Hematopoietic multipotent progenitor cell treated with erythropoietin and hydrocortisone succinate and interleukin-3 and kit ligand, for 4 days (in vitro differentiated cells): ENCODE measurements at regions not wholly inside any gene's neighbourhood (a gene's known extent, or its start where the extent isn't known, plus 50 kb on each side); places are given as distances from the start of the nearest gene placed in this dataset.
"Not testable (repeated sequence)": the region's sequence is repeated elsewhere in the genome, so short reads cannot be mapped to it uniquely, and the experiment has no call there.

Source experiments
- DNase-seq: peaks from one replicate; pipeline ENCODE4 v3.0.0-alpha.2; 2015

- DNase-seq = no peak
These were observed 839.9 kb downstream of the LTN1 start for GRCh38 chr21:28152732-28153131.

GRCh38 chr21:28151758-28152157, 840.9 kb downstream of the LTN1 start:
- DNase-seq = no peak

DNA sequence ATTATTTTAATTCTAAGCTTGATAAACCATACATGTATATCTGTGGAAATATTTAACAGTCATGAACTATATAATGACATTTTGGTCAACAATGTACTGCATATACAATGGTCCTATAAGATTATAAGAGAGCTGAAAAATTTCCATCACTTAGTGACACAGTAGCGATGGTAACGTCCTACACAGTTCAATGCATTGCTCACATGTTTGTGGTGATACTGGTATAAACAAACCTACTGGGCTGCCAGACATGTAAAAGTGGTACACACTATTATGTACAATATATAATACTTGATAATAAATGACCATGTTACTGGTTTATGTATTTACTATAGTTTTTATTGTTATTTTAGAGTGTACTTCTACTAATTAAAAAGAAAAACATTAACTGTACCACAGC, 841.9 kb downstream of the LTN1 start:
- DNase-seq = no peak

GRCh38 chr21:28148400-28149064, 844.1 kb downstream of the LTN1 start:
- DNase-seq = peak; percentile 2

DNA sequence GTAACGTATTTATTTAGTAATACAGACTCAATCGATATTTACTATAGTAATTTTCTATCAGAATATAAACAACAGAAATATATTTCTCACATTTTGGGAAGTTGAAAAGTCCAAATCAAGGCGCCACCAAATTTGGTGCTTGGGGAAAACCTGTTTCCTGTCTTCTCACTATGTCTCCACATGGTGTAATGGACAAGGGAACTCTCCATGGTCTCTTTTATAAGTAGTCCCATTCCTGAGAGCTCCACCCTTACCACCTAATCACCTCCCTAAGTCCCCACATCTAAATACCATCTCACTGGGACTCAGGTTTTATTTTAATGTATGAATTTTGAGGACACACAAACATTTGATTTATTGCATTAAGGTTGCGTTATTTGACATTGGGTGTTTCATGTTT, 848.0 kb downstream of the LTN1 start:
- no peak for DNase-seq

- DNase-seq = no peak
These were observed 848.6 kb downstream of the LTN1 start for GRCh38 chr21:28144089-28144488.

- peak; percentile 64 for DNase-seq
These were observed 850.0 kb downstream of the LTN1 start for GRCh38 chr21:28142697-28143096.

- no peak for DNase-seq
These were observed 854.4 kb downstream of the LTN1 start for GRCh38 chr21:28138272-28138671.

DNA sequence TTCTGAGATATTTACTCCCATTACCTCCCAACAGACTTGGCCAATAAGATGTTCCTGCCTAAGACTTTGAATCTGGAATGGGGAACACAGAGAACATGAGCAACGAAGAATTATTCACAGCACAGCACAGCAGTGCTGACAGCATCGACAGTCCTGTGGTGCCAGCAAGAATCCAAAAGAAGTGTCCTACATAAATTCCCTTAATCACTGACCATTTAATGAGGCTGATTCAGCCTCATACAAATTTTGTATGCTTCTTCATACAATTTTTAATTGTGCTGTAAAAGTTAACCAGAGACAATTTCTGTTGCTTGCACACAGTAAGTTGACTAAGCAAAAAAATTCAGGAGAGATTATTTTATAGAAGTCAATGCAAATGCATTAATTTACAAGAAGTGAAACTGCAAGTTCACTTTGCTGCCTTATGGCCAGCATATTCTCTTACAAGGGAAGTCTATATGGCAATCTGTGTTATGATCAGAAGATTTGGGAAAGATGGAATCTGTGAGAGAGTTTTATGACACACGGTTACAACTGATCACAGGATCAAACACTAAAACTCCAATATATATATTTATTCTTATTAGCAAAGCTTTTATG, 855.9 kb downstream of the LTN1 start:
- DNase-seq = no peak

- DNase-seq = no peak
These were observed 857.0 kb downstream of the LTN1 start for GRCh38 chr21:28135646-28136045.

GRCh38 chr21:28133116-28133515, 859.6 kb downstream of the LTN1 start:
- no peak for DNase-seq

- no peak for DNase-seq
These were observed 860.0 kb downstream of the LTN1 start for GRCh38 chr21:28132713-28133112.

DNA sequence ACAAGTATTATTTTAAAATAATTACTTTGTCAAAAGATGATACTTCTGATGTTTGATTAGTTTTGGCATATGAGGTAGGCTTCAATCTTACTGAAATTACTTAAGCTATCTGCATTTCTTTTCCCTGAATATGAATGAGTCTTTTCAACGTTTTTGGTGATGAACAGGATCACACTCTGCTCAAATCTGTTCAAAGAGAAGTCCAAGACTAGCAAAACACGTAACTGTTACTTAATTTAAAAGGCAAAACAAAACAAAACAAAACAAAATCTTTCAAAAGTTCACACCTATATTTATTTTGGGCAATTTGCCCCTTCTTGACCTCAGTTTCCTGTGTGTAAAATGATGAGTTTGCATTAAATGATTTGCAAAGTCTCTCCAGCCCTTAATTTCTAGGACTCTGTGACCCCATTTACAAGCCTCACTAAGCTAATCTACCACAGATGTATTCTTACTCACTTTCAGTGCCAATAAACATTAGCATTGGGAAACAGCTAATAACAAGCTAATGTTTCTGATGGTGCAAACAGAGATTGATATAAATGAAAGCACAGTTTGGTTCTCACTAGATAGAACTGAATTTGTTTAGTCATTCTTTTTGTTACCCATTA, 865.4 kb downstream of the LTN1 start:
- no peak for DNase-seq

DNA sequence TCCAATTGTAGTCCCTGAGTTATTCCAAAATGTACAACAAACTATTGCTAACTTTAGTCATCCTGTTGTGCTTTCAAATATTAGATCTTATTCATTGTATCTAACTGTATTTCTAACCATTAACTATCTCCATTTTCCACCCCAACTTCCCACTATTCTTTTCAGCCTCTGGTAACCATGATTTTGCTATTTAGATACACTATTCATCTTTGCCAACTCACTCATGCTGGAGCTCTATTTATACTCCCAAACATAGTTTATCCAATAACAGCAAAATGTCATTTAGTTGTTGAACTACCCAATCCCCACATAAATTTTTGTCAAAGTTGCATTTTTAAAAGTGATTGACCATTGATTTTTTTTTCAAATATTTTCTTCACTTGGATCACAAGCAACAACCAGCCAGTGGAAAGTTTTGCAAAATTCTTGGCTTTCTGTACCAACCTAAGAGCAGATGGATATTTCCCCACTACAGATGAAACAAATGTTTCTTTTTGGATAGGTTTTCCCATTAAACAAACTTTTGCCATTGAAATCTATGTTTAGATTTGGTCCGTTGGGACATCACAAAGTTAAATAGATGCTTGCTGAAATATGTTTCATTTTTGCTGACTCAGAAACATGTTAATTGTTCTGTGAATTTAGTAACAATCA, 866.0 kb downstream of the LTN1 start:
- no peak for DNase-seq

- DNase-seq = no peak
These were observed 868.1 kb downstream of the LTN1 start for GRCh38 chr21:28124541-28124940.

GRCh38 chr21:28118570-28118969, 874.1 kb downstream of the LTN1 start:
- no peak for DNase-seq

GRCh38 chr21:28114986-28115385, 877.7 kb downstream of the LTN1 start:
- not testable (repeated sequence) for DNase-seq

- no peak for DNase-seq
These were observed 879.0 kb downstream of the LTN1 start for GRCh38 chr21:28113718-28114117.

DNA sequence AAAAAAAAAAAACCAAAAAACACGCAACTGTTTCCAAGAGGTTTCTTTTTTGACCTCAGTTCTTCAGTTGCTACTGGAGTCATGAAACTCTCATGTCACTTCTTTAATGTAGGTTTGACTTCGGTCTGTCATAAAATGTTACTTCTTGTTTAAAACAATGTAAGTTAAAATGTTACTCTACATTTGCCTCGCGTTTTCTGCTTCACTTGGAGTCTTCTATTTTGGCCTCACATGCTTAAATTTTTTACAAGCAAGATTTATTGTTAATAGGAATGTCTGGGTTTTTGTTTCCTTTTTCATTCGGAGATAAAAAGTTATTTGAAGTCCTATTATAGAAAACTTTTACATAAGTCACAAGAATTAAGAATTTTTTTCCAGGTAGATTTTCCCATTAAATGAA, 880.2 kb downstream of the LTN1 start:
- no peak for DNase-seq

DNA sequence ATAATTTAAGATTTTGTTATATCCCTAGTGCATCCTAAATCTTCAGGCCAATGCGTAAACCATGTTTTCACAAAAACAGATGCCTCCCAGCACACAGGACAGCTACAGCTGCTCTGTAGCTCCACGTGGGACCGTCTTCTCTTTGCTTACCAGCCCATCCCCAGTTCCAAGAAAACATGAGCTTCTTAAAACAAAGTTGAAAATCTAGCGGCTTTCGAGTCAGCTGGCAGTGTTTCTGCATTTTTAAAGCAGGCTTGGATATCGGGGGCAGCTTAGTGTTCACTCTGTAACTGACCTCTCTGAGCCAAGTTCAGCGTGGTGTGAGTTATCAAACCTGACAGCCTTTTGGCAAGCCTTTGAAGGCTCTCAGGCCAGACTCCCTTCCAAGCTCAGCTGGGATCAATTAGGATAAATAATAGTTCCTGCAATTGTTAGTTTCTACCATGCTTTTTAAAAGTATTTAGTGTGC, 881.5 kb downstream of the LTN1 start:
- DNase-seq = no peak

GRCh38 chr21:28110716-28111115, 882.0 kb downstream of the LTN1 start:
- DNase-seq = no peak

- DNase-seq = no peak
These were observed 882.6 kb downstream of the LTN1 start for GRCh38 chr21:28110074-28110473.

GRCh38 chr21:28106370-28106890, 886.2 kb downstream of the LTN1 start:
- no peak for DNase-seq

DNA sequence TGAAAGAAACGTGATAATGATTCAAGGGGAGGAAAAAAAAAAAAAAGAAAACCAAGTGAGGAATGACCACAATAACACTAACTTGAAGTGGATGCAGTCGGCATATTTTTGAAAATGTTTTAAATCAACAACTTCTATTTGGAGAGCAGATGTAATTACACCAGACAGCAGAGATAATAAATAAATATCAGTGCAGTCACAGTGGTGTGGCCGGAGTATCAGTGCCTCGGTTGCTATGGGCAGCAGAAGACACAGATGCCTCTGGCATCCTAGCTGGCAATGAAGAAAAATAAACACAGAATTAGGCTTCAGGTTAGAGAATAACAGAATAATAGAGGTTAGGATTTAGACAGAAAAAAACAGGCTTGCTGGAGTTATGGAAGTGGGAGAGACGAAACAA, 888.3 kb downstream of the LTN1 start:
- DNase-seq = no peak
